Activated CD4-positive, alpha-beta T cell treated with anti-CD3 and anti-CD28 coated beads for 36 hours (primary cell): ENCODE measurements at regions not wholly inside any gene's neighbourhood (a gene's known extent, or its start where the extent isn't known, plus 50 kb on each side); places are given as distances from the start of the nearest gene placed in this dataset.

Experiments
- ATAC-seq: fragments of 200-7000 bp; cut with Tn5 transposase; one replicate; pipeline ENCODE4 v1.10.0; 2021; ENCODE audit warnings: mild to moderate bottlenecking, moderate library complexity
- CTCF ChIA-PET: fragments of 350-600 bp; sonication (Branson Sonifier 250); formaldehyde crosslinking; loops from one replicate; lab custom pipeline; 2021; ENCODE audit warnings: antibody characterized with exemption; lab: Charles Lee
- POLR2A ChIA-PET: fragments of 350-600 bp; sonication (Branson Sonifier 250); formaldehyde crosslinking; loops from one replicate; lab custom pipeline; 2021; ENCODE audit warnings: antibody characterized with exemption, inconsistent platforms; lab: Charles Lee
- DNase-seq: peaks from one replicate; pipeline ENCODE4 v3.0.0-alpha.2; 2020
- H3K27ac Mint-ChIP-seq: one replicate; pipeline ENCODE4 v1.8.0; 2021; ENCODE audit warnings: mixed read lengths
- H3K27me3 Mint-ChIP-seq: one replicate; pipeline ENCODE4 v1.8.0; 2021; ENCODE audit warnings: mixed read lengths
- H3K36me3 Mint-ChIP-seq: one replicate; pipeline ENCODE4 v1.8.0; 2021; ENCODE audit warnings: low read depth, mixed read lengths
- H3K4me1 Mint-ChIP-seq: one replicate; pipeline ENCODE4 v1.8.0; 2021; ENCODE audit warnings: mixed read lengths
- H3K4me3 Mint-ChIP-seq: one replicate; pipeline ENCODE4 v1.8.0; 2021; ENCODE audit warnings: mild to moderate bottlenecking, moderate library complexity, mixed read lengths
- H3K9me3 Mint-ChIP-seq: one replicate; pipeline ENCODE4 v1.8.0; 2021; ENCODE audit warnings: low read depth, mixed read lengths
- intact Hi-C, 2 experiments: fragments of 100-400 bp; cut with DNase I in 1 of 2; cut with micrococcal nuclease in 1 of 2; formaldehyde crosslinking; loops; one replicate each; pipeline versions ENCODE4 v1.14.2 to v1.15.1; 2022 to 2024; cut with DNase I, micrococcal nuclease

DNA sequence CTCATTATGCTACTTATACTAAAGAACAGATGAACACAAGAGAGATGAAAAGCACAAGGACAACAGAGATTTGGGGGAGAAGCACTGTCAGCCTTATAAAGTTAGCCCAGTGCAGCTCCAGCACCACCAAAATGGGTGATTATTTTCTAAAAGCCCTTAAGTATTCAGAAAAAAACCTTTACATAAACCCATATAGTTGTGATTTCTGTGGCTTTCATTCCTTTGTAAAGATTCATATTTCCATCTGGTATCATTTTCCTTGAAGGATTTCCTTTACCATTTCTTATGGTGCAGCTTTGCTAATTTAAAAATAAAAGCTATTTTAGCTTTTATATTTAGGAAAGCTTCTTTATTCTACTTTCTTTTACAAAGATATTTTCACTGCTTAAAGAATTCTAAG, 311.0 kb downstream of the TMEM167A start:
- no peak for ATAC-seq
- CTCF ChIA-PET, result interaction anchor here (1.2 to 1.3 kb wide), 2 partner anchors 10 to 124 kb away, joined by 3 read pairs; no protein-coding TSS in a partner anchor
- H3K9me3 Mint-ChIP-seq, result no peaks in the 10 kb centered on the region
- no peak for DNase-seq
- H3K27ac Mint-ChIP-seq, result no peak overlapping the region
- no peak overlapping the region for H3K4me3 Mint-ChIP-seq
- H3K36me3 Mint-ChIP-seq, result no peaks in the 10 kb centered on the region
- H3K27me3 Mint-ChIP-seq, result peaks cover 3% of the 10 kb centered on the region
- H3K4me1 Mint-ChIP-seq, result no peaks in the 10 kb centered on the region
- intact Hi-C loops, result no loop called here
- POLR2A ChIA-PET, result no interaction called here

DNA sequence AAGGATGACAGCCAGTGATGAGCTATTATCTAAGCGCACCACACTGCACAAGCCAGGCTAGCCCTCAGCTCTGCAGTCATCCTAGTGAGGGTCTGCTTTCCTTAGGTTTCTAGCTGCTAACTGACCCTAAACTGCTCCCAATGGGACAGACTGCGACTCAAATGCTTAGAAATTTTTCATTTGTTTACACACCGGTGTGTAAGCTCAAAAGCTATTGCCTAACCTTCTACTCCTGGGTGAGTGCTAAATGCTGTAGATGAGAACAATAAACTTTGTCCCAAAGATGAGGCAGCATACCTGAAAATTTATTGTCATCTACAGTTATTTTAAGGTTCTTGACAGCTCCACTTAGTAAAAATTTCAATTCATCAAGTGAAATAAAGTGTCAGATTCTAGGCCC, 311.4 kb downstream of the TMEM167A start:
- H3K4me3 Mint-ChIP-seq, result no peak overlapping the region
- ChIA-PET CTCF (interaction anchor here (0.6 to 1.3 kb wide), 3 partner anchors 10 to 326 kb away, joined by 3 read pairs; no protein-coding TSS in a partner anchor), POLR2A (no interaction called here)
- H3K4me1 Mint-ChIP-seq, result no peaks in the 10 kb centered on the region
- no peak for DNase-seq
- H3K36me3 Mint-ChIP-seq, result no peaks in the 10 kb centered on the region
- ATAC-seq, result no peak
- no peaks in the 10 kb centered on the region for H3K9me3 Mint-ChIP-seq
- intact Hi-C loops, result no loop called here
- H3K27ac Mint-ChIP-seq, result no peak overlapping the region
- H3K27me3 Mint-ChIP-seq, result peaks cover 3% of the 10 kb centered on the region

DNA sequence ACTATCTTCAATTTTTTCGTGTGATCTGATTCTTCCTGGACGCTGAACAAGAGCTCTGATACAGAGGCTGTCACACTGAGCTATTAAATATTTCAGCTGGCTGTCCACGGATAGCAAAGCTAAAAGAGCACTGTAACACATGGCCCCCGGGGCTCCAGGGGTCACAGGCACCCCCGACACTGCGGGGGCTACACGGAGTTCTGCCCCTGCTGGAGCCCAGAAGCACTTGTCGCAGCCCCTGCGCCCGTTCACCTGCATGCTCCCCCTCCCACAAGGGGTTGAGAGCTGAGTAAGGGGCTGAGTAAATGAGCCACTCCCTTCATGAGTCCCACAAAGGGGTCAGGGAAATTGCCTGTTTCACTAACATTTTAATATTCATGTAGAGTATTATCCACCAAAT, 316.3 kb downstream of the TMEM167A start:
- POLR2A ChIA-PET, result no interaction called here
- H3K27me3 Mint-ChIP-seq, result no peaks in the 10 kb centered on the region
- intact Hi-C loops, result no loop called here
- CTCF ChIA-PET, result no interaction called here
- H3K4me3 Mint-ChIP-seq, result no peak overlapping the region
- ATAC-seq, result no peak
- no peaks in the 10 kb centered on the region for H3K4me1 Mint-ChIP-seq
- no peaks in the 10 kb centered on the region for H3K36me3 Mint-ChIP-seq
- H3K27ac Mint-ChIP-seq, result no peak overlapping the region
- no peak for DNase-seq
- H3K9me3 Mint-ChIP-seq, result no peaks in the 10 kb centered on the region

DNA sequence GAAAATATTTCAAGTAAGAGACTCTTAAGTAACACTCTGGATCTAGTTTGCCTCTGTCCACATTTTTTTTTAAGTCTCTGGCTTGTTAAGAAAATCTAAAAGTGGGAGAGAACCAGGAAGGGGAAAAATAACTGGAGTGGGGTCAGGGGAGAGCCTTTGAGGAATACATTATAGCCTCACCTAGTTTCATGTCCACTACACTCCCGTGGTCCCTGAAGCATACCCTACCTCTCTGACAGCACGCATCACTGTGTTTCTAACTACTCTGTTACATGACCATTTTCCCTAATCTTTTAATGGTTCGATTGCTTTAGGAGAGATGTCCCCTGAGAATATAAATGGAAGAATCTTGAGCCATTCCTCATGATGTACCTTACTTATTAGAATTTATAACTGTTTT, 318.3 kb downstream of the TMEM167A start:
- intact Hi-C loops, result no loop called here
- no peak overlapping the region for H3K4me3 Mint-ChIP-seq
- ATAC-seq (no peak), DNase-seq (no peak)
- ChIA-PET CTCF (no interaction called here), POLR2A (no interaction called here)
- H3K27me3 Mint-ChIP-seq, result no peaks in the 10 kb centered on the region
- H3K27ac Mint-ChIP-seq, result no peak overlapping the region
- H3K36me3 Mint-ChIP-seq, result no peaks in the 10 kb centered on the region
- H3K4me1 Mint-ChIP-seq, result no peaks in the 10 kb centered on the region
- H3K9me3 Mint-ChIP-seq, result no peaks in the 10 kb centered on the region

DNA sequence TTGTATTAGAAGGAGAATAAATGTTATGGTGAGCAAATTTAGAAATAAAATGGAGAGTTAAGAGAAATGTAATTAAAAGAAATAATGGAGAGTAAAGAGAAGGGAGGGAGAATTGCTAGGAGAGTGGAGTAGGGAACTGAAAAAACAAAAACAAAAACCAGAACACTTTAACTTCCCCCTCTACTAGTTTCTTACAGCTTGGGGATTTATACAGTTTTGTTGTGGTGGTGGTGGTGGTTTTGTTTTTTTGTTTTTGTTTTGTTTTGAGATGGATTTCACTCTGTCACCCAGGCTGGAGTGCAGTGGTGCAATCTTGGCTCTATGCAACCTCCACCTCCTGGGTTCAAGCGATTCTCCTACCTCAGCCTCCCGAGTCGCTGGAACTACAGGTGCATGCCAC, 322.4 kb downstream of the TMEM167A start:
- Mint-ChIP-seq H3K4me3 (no peak overlapping the region), H3K9me3 (peaks cover 8% of the 10 kb centered on the region), H3K27ac (no peak overlapping the region), H3K27me3 (no peaks in the 10 kb centered on the region), H3K4me1 (no peaks in the 10 kb centered on the region), H3K36me3 (no peaks in the 10 kb centered on the region)
- ATAC-seq (no peak), DNase-seq (no peak)
- POLR2A ChIA-PET, result no interaction called here
- CTCF ChIA-PET, result no interaction called here
- intact Hi-C loops, result no loop called here

DNA sequence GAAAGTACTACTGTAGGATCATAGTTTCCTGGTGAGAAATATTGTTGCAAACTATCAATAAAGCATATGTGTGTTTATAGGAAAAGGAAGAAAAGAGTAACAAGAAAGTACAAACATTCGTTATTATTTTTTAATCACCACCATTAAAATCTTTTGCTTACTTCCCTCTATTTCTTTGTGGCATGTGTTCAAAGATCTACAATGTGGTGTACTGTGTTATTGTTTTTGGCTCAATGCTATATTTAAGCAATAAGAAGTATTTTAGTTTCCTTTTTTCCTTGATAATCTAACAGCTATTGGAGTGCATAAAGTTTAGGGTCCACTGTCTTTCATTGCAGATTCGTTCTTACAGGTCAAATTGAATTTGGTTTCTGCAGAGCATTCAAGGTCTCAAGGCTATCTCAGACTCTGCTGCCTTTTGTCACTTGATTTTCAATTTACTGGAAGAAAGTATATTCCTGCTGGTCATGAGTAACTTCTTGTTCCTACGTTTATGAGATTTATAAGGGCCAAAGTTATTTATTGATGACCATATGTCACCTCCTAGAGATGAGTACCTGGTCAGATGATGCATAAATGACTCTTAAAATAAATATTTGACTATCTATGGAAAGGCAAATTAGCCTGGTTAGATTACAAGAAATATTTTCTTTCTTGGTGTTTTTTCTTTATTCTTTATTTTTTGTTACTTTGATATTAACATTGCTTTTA, 323.0 kb downstream of the TMEM167A start:
- Mint-ChIP-seq H3K27me3 (no peaks in the 10 kb centered on the region), H3K4me1 (peaks cover 3% of the 10 kb centered on the region), H3K36me3 (no peaks in the 10 kb centered on the region), H3K9me3 (peaks cover 8% of the 10 kb centered on the region), H3K27ac (no peak overlapping the region), H3K4me3 (no peak overlapping the region)
- ATAC-seq (no peak), DNase-seq (no peak)
- POLR2A ChIA-PET, result no interaction called here
- intact Hi-C loops, result no loop called here
- CTCF ChIA-PET, result no interaction called here

DNA sequence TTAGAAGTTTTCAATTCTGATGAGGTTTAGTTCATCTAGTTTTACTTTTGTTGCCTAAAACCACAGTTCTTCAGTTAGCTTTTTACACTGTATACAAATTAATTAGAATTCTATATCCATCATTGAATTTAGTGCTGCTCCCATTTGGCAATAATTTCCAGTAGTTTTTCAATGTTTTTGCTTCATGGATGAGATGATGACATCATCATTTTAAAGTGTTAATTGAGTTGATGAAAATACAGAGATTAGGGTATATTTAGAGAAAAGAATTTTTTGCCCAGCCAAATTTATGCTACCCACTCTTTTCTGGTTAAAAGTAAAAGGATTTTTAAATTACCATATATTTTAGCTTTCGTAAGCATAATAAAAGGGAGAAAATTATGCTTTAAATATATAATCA, 323.8 kb downstream of the TMEM167A start:
- H3K36me3 Mint-ChIP-seq, result no peaks in the 10 kb centered on the region
- no peak overlapping the region for H3K4me3 Mint-ChIP-seq
- no peaks in the 10 kb centered on the region for H3K27me3 Mint-ChIP-seq
- CTCF ChIA-PET, result no interaction called here
- DNase-seq (no peak), ATAC-seq (no peak)
- intact Hi-C loops, result no loop called here
- no peak overlapping the region for H3K27ac Mint-ChIP-seq
- H3K4me1 Mint-ChIP-seq, result peaks cover 11% of the 10 kb centered on the region
- peaks cover 8% of the 10 kb centered on the region for H3K9me3 Mint-ChIP-seq
- POLR2A ChIA-PET, result no interaction called here

DNA sequence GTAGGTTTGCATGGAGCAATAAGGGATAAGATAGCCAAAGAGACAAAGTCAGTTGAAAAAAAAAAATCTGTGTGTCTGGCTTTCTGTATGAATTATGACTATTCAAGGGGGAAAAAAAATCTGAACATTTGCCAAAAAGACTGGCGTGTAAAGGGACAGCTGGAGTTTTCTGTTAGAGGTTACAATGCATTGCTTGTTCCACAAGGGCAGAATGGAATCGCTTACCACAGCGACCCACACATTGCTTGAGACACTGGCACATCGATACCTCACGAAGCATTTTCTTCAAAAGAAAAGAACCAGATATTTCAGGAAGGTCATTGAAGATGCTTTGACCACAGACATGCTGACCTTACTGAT, 327.8 kb downstream of the TMEM167A start:
- no peak for DNase-seq
- H3K4me3 Mint-ChIP-seq, result no peak overlapping the region
- POLR2A ChIA-PET, result no interaction called here
- no peaks in the 10 kb centered on the region for H3K36me3 Mint-ChIP-seq
- ATAC-seq, result no peak
- peaks cover 8% of the 10 kb centered on the region for H3K9me3 Mint-ChIP-seq
- peaks cover 14% of the 10 kb centered on the region for H3K4me1 Mint-ChIP-seq
- CTCF ChIA-PET, result no interaction called here
- intact Hi-C loops, result no loop called here
- H3K27ac Mint-ChIP-seq, result no peak overlapping the region
- H3K27me3 Mint-ChIP-seq, result no peaks in the 10 kb centered on the region

DNA sequence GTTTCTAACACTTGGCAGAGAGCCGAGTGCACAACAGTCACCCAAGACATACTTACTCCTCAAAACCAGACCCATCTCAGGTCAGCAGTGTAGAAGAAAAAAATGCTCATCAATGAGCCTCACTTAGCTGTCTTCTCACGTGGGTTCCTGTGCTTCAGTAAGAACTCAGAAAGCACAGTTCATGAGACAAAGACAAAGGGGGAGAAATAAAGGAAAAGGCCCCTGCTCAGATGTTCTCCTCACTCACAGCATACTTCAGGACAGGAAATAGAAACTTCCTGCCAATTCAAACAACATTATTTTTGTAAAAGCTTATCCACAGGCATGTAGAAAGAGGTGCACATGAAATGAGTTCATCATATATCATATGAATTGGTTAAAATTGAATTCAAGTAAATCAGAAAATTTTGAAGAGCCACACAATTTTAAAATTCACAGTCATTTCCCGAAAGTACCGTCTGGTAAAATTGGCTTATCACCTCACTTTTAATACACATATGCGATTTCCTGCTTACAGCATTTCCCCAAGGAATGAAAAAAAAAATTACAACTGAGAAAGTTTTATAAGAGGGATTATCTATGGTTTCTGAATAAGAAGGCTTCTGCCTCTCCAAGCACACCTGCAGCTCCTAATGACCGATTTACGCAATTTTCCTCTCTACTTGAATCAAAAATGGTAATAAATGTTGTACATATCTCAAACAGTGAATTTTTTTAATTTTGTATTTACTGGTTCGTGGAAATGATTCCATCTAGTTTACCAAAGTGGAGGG, 328.3 kb downstream of the TMEM167A start:
- ChIA-PET CTCF (interaction anchor here (0.6 to 0.7 kb wide), 2 partner anchors 27 to 44 kb away, joined by 3 read pairs; no protein-coding TSS in a partner anchor), POLR2A (no interaction called here)
- H3K4me3 Mint-ChIP-seq, result no peak overlapping the region
- peaks cover 8% of the 10 kb centered on the region for H3K9me3 Mint-ChIP-seq
- peaks cover 14% of the 10 kb centered on the region for H3K4me1 Mint-ChIP-seq
- no peaks in the 10 kb centered on the region for H3K27me3 Mint-ChIP-seq
- intact Hi-C loops, result no loop called here
- DNase-seq, result no peak
- H3K27ac Mint-ChIP-seq, result no peak overlapping the region
- no peaks in the 10 kb centered on the region for H3K36me3 Mint-ChIP-seq
- peak; percentile 51 for ATAC-seq

DNA sequence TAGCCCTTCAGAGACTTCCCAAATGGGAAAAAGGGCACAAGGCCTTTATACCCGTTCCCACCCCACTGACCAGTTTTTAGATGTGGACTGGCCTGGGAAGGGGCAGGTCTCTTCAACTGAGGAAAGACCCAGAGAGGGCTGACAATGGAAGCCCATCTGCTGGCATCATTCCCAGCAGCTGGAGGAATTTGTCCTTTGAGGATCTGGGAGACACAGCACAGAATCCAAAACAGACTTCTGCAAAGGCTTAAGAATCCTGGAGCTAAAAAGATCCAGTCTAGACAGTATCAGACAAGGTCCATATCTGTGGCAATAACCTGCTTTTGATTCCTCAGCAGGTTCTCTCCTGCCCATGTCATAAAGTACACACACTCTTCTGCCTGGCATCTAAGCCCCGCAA, 329.2 kb downstream of the TMEM167A start:
- DNase-seq, result no peak
- ChIA-PET POLR2A (no interaction called here), CTCF (interaction anchor here (0.7 kb wide), 1 partner anchor 26 kb away, joined by 3 read pairs; no protein-coding TSS in a partner anchor)
- peaks cover 14% of the 10 kb centered on the region for H3K4me1 Mint-ChIP-seq
- no peak for ATAC-seq
- H3K27me3 Mint-ChIP-seq, result no peaks in the 10 kb centered on the region
- no peaks in the 10 kb centered on the region for H3K36me3 Mint-ChIP-seq
- intact Hi-C loops, result no loop called here
- H3K4me3 Mint-ChIP-seq, result no peak overlapping the region
- H3K27ac Mint-ChIP-seq, result no peak overlapping the region
- H3K9me3 Mint-ChIP-seq, result peaks cover 8% of the 10 kb centered on the region

DNA sequence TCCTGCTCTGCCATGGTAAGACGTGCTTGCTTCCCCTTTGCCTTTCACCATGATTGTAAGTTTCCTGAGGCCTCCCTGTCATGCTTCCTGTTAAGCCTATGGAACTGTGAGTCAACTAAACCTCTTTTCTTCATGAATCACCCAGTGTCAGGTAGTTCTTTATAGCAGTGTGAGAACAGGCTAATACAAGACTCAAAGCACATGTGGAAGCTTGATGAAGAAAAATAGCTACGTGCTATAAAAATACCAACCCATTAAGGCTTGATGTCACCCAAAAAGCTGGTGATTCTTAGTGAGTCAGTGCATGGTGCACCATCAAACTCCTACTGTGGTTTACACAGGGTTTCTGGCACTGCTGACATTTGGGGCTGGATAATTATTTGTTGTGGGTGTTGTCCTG, 332.2 kb downstream of the TMEM167A start:
- CTCF ChIA-PET, result no interaction called here

DNA sequence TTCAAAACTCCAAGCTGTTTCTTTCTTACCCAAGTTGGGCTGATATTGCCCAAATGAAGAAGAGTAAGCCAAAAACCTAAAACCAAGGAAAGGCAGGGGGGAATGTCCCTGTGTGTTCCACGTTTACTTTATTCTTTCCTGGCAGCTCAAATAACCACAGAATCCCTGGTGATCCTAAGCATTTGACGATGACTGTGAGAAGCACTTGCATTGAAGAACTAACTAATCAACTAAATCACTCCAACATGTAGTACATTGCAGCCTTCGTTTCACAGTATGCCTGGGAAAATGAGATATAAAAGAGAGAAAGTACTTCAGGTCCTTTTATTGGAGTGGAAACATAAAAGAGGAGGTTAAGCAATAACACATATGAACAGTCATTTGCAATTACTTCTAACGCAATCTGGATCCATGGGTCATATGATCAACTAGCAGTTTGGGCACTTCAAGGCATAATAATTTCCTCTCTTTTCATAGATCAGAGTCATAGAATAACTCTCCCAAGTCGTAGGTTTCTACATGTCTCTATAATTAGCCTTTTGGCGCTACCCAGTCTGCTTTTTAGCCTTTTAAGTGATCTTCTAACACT, 338.4 kb downstream of the TMEM167A start:
- no peak overlapping the region for H3K4me3 Mint-ChIP-seq
- no peak for DNase-seq
- ATAC-seq, result no peak
- no peaks in the 10 kb centered on the region for H3K36me3 Mint-ChIP-seq
- no peaks in the 10 kb centered on the region for H3K4me1 Mint-ChIP-seq
- H3K9me3 Mint-ChIP-seq, result no peaks in the 10 kb centered on the region
- CTCF ChIA-PET, result no interaction called here
- H3K27me3 Mint-ChIP-seq, result no peaks in the 10 kb centered on the region
- POLR2A ChIA-PET, result no interaction called here
- no peak overlapping the region for H3K27ac Mint-ChIP-seq
- intact Hi-C loops, result no loop called here

More for the DNA sequence above, 332.2 kb downstream of the TMEM167A start:
- Mint-ChIP-seq H3K27me3 (no peaks in the 10 kb centered on the region), H3K4me1 (peaks cover 14% of the 10 kb centered on the region), H3K4me3 (no peak overlapping the region), H3K27ac (no peak overlapping the region), H3K9me3 (no peaks in the 10 kb centered on the region), H3K36me3 (no peaks in the 10 kb centered on the region)
- POLR2A ChIA-PET, result no interaction called here
- ATAC-seq (no peak), DNase-seq (no peak)
- intact Hi-C loops, result no loop called here
